ENCODE measurements at regions not wholly inside any gene's neighbourhood (a gene's known extent, or its start where the extent isn't known, plus 50 kb on each side); places are given as distances from the start of the nearest gene placed in this dataset.

DNA sequence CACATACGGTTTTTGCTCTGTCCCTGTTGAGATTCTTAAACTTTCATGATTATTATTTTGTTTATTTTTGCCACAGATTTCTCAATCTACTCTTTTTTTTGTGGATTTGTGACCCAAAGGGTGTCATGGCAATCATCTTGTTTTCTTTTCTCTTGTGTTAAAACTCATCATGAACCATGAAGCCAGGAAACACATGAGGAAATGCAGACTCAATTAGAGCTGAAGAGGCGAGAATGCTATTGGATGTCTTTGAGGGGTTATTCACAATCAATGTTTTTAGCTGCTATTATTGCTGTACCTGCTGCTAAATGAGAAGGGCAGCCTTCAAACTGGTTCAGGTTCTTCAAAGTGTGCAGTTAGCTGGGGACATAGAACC, 99.5 kb upstream of the MMADHC start:
- Histone ChIP-seq H3K9me1 (replicated peaks; ENCODE audit: control insufficient read depth, extremely low read depth, insufficient read depth, low read length) (no peaks in the 10 kb centered on the region), H3K9me3 (replicated peaks; ENCODE audit: control insufficient read depth, insufficient read depth, low read length) (no peaks in the 10 kb centered on the region), H2AFZ (ENCODE audit: low read depth, low read length) (no peak overlapping the region), H3K79me2 (ENCODE audit: control insufficient read depth, insufficient read depth, low read length) (no peaks in the 10 kb centered on the region), H3K9ac (replicated peaks; ENCODE audit: extremely low read depth, insufficient read depth, low read length) (no peak overlapping the region), H3K27me3 (ENCODE audit: control insufficient read depth in 2 of 2, insufficient read depth in 2 of 2, low read length in 2 of 2) (no peaks in the 10 kb centered on the region), H3K4me3 (replicated peaks in 1 of 3; ENCODE audit: insufficient read depth in 1 of 3, low read depth in 1 of 3, low read length in 3 of 3) (no peak overlapping the region), H3K4me2 (ENCODE audit: insufficient read depth, low read length) (no peak overlapping the region), H4K20me1 (replicated peaks; ENCODE audit: control insufficient read depth, extremely low read depth, insufficient read depth, low read length) (no peaks in the 10 kb centered on the region), H3K27ac (ENCODE audit: insufficient read depth, low read depth, low read length) (no peak overlapping the region), H3K4me1 (ENCODE audit: control insufficient read depth, extremely low read depth, insufficient read depth, low read length) (no peaks in the 10 kb centered on the region), H3K36me3 (ENCODE audit: control insufficient read depth in 2 of 2, extremely low read depth in 1 of 2, insufficient read depth in 2 of 2, low read length in 2 of 2) (no peaks in the 10 kb centered on the region)
- CTCF ChIA-PET = interaction anchor here (1.5 kb wide), 1 partner anchor 10 kb away, joined by 4 read pairs; no protein-coding TSS in a partner anchor
- intact Hi-C loops (cut with micrococcal nuclease) (no loop called here), dilution Hi-C loops (cut with MboI; ENCODE audit: extremely low pct_ligation_motif_present, low sequenced_read_pairs) (no loop called here)
- TF ChIP-seq FOS (IDR thresholded peaks at IDR 0.05; ENCODE audit: borderline replicate concordance, insufficient read depth, low read length) = no peak
- TF ChIP-seq POLR2A (IDR thresholded peaks at IDR 0.05; ENCODE audit: low read depth, low read length) = no peak
- no peak for TF ChIP-seq EZH2 (IDR thresholded peaks at IDR 0.05; ENCODE audit: borderline replicate concordance, low read depth, low read length, severe bottlenecking)
- TF ChIP-seq, protein P1, sequence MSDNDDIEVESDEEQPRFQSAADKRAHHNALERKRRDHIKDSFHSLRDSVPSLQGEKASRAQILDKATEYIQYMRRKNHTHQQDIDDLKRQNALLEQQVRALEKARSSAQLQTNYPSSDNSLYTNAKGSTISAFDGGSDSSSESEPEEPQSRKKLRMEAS (IDR thresholded peaks at IDR 0.05; ENCODE audit: insufficient read depth, insufficient read length) = no peak
- no peak for TF ChIP-seq JUN (IDR thresholded peaks at IDR 0.05; ENCODE audit: borderline replicate concordance, insufficient read depth, insufficient read length, low read depth)
- TF ChIP-seq POLR2AphosphoS5 (IDR thresholded peaks at IDR 0.05; ENCODE audit: insufficient read depth, low read depth, low read length) = no peak
- TF ChIP-seq, protein P2, sequence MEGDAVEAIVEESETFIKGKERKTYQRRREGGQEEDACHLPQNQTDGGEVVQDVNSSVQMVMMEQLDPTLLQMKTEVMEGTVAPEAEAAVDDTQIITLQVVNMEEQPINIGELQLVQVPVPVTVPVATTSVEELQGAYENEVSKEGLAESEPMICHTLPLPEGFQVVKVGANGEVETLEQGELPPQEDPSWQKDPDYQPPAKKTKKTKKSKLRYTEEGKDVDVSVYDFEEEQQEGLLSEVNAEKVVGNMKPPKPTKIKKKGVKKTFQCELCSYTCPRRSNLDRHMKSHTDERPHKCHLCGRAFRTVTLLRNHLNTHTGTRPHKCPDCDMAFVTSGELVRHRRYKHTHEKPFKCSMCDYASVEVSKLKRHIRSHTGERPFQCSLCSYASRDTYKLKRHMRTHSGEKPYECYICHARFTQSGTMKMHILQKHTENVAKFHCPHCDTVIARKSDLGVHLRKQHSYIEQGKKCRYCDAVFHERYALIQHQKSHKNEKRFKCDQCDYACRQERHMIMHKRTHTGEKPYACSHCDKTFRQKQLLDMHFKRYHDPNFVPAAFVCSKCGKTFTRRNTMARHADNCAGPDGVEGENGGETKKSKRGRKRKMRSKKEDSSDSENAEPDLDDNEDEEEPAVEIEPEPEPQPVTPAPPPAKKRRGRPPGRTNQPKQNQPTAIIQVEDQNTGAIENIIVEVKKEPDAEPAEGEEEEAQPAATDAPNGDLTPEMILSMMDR (IDR thresholded peaks at IDR 0.05; ENCODE audit: extremely low read depth in 1 of 2, insufficient read depth in 1 of 2, low read depth in 1 of 2, low read length in 2 of 2) = no peak
- no peak for TF ChIP-seq MYC (IDR thresholded peaks at IDR 0.05; ENCODE audit: low read depth, low read length)
- DNase-seq (ENCODE audit: low read depth, low spot score) (no peak), FAIRE-seq (no peak)
- BruUV-seq (replicated peaks) = no TSS peak
- POLR2A ChIA-PET = no interaction called here
